Activated CD4-positive, alpha-beta memory T cell treated with anti-CD3 and anti-CD28 coated beads for 36 hours (primary cell): ENCODE measurements at regions not wholly inside any gene's neighbourhood (a gene's known extent, or its start where the extent isn't known, plus 50 kb on each side); places are given as distances from the start of the nearest gene placed in this dataset.

Experiments
- CTCF ChIA-PET: fragments of 350-600 bp; sonication (Branson Sonifier 250); formaldehyde crosslinking; loops from one replicate; lab custom pipeline; 2021; ENCODE audit warnings: antibody characterized with exemption, inconsistent platforms; lab: Charles Lee
- POLR2A ChIA-PET: fragments of 350-600 bp; sonication (Branson Sonifier 250); formaldehyde crosslinking; loops from one replicate; lab custom pipeline; 2021; ENCODE audit warnings: antibody characterized with exemption; lab: Charles Lee
- DNase-seq: peaks from one replicate; pipeline ENCODE4 v3.0.0-alpha.2; 2020
- H3K27ac Mint-ChIP-seq: one replicate; pipeline ENCODE4 v1.8.0; 2021; ENCODE audit warnings: mixed read lengths
- H3K27me3 Mint-ChIP-seq: one replicate; pipeline ENCODE4 v1.8.0; 2021; ENCODE audit warnings: mixed read lengths
- H3K36me3 Mint-ChIP-seq: one replicate; pipeline ENCODE4 v1.8.0; 2021; ENCODE audit warnings: mixed read lengths
- H3K4me1 Mint-ChIP-seq: one replicate; pipeline ENCODE4 v1.8.0; 2021; ENCODE audit warnings: low read depth, mixed read lengths
- H3K4me3 Mint-ChIP-seq: one replicate; pipeline ENCODE4 v1.8.0; 2021; ENCODE audit warnings: mild to moderate bottlenecking, mixed read lengths
- H3K9me3 Mint-ChIP-seq: one replicate; pipeline ENCODE4 v1.8.0; 2021; ENCODE audit warnings: mixed read lengths
- intact Hi-C: fragments of 100-400 bp; cut with micrococcal nuclease; formaldehyde crosslinking; loops from one replicate; pipeline ENCODE4 v1.15.1; 2023

DNA sequence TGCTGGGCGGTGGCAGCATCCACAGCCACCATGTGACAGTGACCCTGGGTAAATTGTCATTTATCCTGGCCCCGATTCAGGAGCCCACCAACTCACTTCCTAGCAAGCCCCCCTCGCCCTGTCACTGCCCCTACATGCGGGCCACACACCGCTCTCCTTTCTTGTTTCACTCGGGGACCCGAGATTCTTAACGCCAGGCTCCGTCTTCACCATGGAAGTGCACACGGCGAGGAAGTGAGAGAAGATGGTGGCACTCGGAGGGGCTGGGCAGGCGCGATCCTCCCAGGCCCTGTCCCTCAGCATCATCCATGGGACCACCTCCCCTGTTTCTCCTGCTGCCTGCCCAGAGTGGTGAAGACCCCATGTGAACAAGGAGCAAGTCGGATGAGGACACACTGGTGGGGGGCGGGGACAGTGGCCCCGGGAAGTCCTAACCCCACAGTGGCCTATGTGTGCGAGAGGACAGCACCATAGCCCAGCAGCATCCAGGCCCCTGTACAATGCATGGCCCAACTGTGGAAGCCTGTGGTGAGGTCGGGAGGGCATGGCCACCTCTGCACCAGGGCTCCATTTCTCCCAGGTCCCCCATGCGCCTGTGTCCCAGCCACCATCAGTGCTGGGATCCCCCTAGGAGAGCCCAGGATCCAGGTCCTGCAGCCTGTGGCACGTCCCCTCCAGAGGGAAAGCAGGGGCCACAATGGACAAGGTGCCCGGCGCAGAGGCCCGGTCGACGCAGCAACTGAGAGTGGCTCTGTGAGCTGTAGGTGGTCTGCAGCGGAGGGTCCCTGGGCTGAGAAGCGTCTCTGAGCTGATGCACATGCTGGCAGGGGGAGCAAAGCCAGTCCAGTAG lies 262.8 kb downstream of the BRD1 start:
- Mint-ChIP-seq H3K9me3 (peaks cover 4% of the 10 kb centered on the region), H3K4me3 (no peak overlapping the region), H3K27me3 (no peaks in the 10 kb centered on the region), H3K4me1 (no peaks in the 10 kb centered on the region), H3K36me3 (peaks cover 9% of the 10 kb centered on the region), H3K27ac (no peak overlapping the region)
- CTCF ChIA-PET, result no interaction called here
- DNase-seq, result no peak
- POLR2A ChIA-PET, result no interaction called here
- intact Hi-C loops, result no loop called here

DNA sequence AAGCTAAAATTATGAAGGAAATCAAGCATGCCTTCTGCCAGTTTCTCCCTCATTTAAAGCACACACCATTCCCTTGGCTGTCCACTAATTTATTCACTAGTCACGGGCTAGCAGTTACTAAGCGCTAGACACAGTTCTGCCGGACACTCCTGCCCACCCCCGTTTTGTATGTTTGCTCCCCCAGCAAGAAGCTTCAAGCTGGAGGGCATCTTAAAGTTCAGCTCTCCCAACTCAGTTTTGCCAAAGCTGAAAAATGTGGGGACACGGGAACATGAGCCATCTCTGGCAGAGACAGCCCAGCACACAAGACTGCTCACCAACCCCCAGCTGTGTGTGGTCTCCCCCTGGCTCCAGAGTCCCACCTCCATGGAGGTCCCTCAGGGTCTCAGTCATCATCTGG lies 263.6 kb downstream of the BRD1 start:
- POLR2A ChIA-PET, result no interaction called here
- Mint-ChIP-seq H3K4me1 (no peaks in the 10 kb centered on the region), H3K27me3 (no peaks in the 10 kb centered on the region), H3K27ac (no peak overlapping the region), H3K36me3 (peaks cover 9% of the 10 kb centered on the region), H3K4me3 (no peak overlapping the region), H3K9me3 (peaks cover 4% of the 10 kb centered on the region)
- intact Hi-C loops, result no loop called here
- no peak for DNase-seq
- CTCF ChIA-PET, result no interaction called here

DNA sequence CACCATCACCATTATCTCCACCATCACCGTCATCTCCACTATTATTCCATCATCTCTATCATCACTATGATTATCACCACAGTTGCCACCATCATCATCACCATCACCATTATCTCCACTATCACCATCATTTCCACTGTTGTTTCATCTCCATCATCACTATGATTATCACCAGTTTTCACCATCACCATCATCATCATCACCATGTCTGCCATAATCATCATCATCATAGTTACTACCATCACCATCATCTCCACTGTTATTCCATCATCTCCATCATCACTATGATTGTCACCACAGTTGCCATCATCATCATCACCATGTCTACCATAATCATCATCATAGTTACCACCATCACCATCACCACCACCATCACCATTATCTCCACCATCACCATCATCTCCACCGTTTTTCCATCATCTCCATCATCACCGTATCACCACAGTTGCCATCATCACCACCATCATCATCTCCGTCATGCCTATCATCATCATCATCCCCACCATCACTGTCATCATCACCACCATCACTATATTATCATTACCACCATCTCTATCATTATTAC lies 264.9 kb downstream of the BRD1 start:
- no peak overlapping the region for H3K27ac Mint-ChIP-seq
- intact Hi-C loops, result no loop called here
- CTCF ChIA-PET, result no interaction called here
- H3K27me3 Mint-ChIP-seq, result no peaks in the 10 kb centered on the region
- H3K4me3 Mint-ChIP-seq, result no peak overlapping the region
- H3K9me3 Mint-ChIP-seq, result peaks cover 11% of the 10 kb centered on the region
- peaks cover 14% of the 10 kb centered on the region for H3K36me3 Mint-ChIP-seq
- POLR2A ChIA-PET, result no interaction called here
- no peaks in the 10 kb centered on the region for H3K4me1 Mint-ChIP-seq
- DNase-seq, result no peak

DNA sequence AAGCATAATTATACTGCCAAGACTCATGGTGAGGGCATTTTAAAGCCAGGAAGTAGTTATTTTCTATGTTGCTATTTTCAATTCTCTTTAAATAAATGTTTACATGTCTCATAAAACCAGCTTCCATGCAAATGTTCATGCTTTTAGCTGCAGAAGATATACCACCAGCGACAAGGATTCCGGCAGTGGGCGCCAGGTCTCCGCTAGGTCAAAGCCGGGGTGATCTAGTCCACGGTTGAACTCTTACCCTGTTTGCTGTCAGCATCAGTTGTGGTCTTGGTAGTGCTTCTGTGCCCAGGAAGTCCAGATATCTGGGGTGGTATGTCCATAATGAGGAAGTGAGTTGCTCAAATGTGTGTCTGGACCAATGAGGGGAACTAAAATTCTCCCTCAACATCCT lies 265.7 kb downstream of the BRD1 start:
- POLR2A ChIA-PET, result no interaction called here
- Mint-ChIP-seq H3K27ac (no peak overlapping the region), H3K36me3 (peaks cover 17% of the 10 kb centered on the region), H3K9me3 (peaks cover 14% of the 10 kb centered on the region), H3K4me1 (no peaks in the 10 kb centered on the region), H3K27me3 (no peaks in the 10 kb centered on the region), H3K4me3 (no peak overlapping the region)
- intact Hi-C loops, result no loop called here
- no peak for DNase-seq
- CTCF ChIA-PET, result no interaction called here

DNA sequence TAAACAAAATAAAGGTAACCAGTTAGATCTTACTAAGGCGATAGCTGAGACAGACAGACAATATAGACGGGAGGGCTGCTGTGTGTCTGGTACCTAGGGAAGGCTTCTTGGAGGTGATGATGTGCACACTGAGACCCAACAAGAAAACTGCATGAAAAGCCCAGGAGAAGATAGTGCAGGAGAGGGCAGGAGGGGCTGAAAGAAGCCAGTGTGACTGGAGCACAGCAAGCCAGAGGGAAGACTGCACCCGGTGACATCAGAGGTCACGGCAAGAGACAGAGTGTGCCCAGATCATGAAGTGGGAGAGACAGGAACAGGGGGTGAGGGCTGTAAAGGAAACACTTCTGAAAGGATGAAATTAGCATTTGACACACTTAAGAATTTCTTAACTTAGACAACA lies 266.3 kb downstream of the BRD1 start:
- Mint-ChIP-seq H3K27ac (no peak overlapping the region), H3K4me3 (no peak overlapping the region), H3K27me3 (no peaks in the 10 kb centered on the region), H3K4me1 (no peaks in the 10 kb centered on the region), H3K36me3 (peaks cover 17% of the 10 kb centered on the region), H3K9me3 (peaks cover 15% of the 10 kb centered on the region)
- ChIA-PET CTCF (no interaction called here), POLR2A (no interaction called here)
- no peak for DNase-seq
- intact Hi-C loops, result no loop called here

DNA sequence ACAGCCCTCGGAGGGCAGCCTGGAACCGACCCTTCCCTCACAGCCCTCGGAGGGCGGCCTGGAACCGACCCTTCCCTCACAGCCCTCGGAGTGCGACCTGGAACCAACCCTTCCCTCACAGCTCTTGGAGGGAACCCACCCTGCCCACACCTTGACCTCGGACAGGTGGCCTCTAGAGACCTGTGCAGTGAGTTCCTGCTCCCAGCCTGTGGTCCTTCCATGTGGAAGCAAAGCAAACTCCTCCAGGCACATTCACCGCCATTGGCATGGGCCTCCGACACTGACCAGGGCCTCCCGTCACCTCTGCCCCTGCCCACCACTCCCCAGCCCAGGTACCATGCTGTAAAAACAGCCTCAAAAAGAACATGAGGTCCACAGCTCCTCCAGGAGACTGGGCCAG lies 272.1 kb downstream of the BRD1 start:
- Mint-ChIP-seq H3K36me3 (peaks cover 21% of the 10 kb centered on the region), H3K27ac (no peak overlapping the region), H3K9me3 (peaks cover 28% of the 10 kb centered on the region), H3K27me3 (no peaks in the 10 kb centered on the region), H3K4me3 (no peak overlapping the region), H3K4me1 (no peaks in the 10 kb centered on the region)
- intact Hi-C loops, result no loop called here
- ChIA-PET CTCF (no interaction called here), POLR2A (no interaction called here)
- DNase-seq, result no peak

DNA sequence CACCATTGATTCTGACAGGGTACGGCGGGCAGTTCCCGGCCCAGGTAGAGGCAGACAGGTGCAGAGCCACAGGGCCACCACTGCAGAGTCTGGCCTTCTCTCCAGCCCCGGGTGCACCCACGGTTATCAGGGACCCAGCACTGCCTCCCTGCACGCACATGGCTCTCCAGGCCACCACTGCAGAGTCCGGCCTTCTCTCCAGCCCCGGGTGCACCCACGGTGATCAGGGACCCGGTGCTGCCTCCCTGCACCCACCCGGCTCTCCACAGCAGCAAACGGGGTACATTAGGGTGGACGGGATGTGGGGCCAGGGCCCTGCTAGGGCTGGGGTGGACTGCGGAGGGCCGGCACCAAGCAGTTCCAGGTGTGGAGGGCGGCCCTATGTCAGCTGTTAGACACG lies 272.9 kb downstream of the BRD1 start:
- ChIA-PET CTCF (no interaction called here), POLR2A (no interaction called here)
- Mint-ChIP-seq H3K4me3 (no peak overlapping the region), H3K4me1 (no peaks in the 10 kb centered on the region), H3K27me3 (no peaks in the 10 kb centered on the region), H3K9me3 (peaks cover 27% of the 10 kb centered on the region), H3K36me3 (peaks cover 25% of the 10 kb centered on the region), H3K27ac (no peak overlapping the region)
- intact Hi-C loops, result no loop called here
- no peak for DNase-seq

DNA sequence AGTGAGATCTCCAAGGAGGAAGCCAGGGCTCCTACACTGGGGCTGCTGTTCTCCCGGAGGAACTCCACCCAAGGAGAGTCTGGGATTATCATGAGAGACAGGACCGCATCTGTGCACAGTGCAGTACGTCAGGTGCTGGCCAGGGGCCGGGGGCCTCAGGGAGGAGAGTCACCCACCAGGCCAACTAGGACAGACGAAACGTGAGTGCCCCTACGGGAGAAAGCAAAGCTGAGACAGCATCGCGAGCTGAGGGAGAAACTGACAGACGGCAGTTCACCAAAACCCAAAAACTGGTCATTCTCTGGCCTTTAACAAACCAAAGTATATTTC lies 273.4 kb downstream of the BRD1 start:
- POLR2A ChIA-PET, result no interaction called here
- H3K36me3 Mint-ChIP-seq, result peaks cover 25% of the 10 kb centered on the region
- H3K27me3 Mint-ChIP-seq, result no peaks in the 10 kb centered on the region
- no peak overlapping the region for H3K27ac Mint-ChIP-seq
- intact Hi-C loops, result no loop called here
- CTCF ChIA-PET, result no interaction called here
- H3K4me3 Mint-ChIP-seq, result no peak overlapping the region
- no peak for DNase-seq
- H3K4me1 Mint-ChIP-seq, result no peaks in the 10 kb centered on the region
- H3K9me3 Mint-ChIP-seq, result peaks cover 27% of the 10 kb centered on the region

DNA sequence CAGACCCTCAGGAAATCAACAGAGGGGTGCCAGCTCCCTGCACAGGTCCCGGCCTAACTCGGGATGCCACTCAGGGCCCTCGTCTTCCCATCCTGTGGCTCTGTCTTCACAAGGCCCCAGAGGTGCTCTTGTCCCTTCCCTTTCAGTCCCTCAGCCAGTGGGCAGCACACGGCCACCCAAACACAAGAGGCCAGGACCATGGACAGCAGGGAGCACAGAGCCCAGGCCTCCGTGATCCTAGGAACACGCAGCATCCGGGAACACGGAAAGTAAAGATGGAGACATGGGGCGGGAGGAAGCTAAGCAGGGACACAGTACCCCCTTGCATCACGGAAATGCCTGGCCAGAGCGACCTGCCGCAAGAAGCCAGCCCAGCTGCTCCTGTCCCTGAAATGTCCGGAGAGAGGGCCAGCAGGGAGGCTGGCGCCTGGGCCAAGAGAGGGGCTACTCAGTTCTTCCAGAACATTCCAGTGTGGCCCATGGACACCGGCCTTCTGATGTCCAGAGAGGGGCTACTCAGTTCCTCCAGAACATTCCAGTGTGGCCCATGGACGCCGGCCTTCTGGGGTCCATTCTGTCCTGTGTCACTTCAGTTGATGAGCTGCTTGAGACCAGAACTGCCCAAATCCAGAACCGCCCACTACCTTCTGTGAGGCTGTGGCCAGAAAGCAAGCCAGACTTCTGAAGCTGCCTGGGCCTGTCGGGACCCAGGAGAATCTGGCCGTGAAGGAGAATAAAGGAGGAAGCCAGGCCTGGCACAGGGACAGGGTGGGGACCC lies 274.0 kb downstream of the BRD1 start:
- intact Hi-C loops, result no loop called here
- CTCF ChIA-PET, result no interaction called here

DNA sequence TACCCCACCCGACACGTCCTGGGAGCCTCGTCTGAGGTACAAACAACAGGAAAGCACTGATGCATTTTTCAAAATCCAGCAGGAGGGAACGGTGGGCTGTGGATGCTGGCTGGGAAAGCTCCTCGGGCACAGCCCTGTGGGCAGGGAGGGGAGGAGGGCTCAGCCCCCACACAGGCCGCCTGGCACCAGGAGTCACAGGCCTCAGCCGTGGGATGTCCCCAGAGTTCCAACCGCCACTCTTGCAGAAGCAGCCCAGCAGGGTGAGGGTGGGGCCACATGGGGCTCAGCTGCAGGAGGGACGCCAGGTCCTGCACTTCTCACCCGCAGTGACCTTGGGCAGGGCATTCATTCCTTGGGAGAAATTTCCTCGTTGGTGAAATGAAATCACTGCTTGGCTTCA lies 274.6 kb downstream of the BRD1 start:
- Mint-ChIP-seq H3K27me3 (no peaks in the 10 kb centered on the region), H3K27ac (no peak overlapping the region), H3K36me3 (peaks cover 20% of the 10 kb centered on the region), H3K9me3 (peaks cover 20% of the 10 kb centered on the region), H3K4me3 (no peak overlapping the region), H3K4me1 (no peaks in the 10 kb centered on the region)
- no peak for DNase-seq
- ChIA-PET CTCF (no interaction called here), POLR2A (no interaction called here)
- intact Hi-C loops, result no loop called here

More for the DNA sequence above, 274.0 kb downstream of the BRD1 start:
- DNase-seq, result no peak
- Mint-ChIP-seq H3K36me3 (peaks cover 23% of the 10 kb centered on the region), H3K4me1 (no peaks in the 10 kb centered on the region), H3K27me3 (no peaks in the 10 kb centered on the region), H3K27ac (no peak overlapping the region), H3K4me3 (no peak overlapping the region), H3K9me3 (peaks cover 25% of the 10 kb centered on the region)
- POLR2A ChIA-PET, result no interaction called here

DNA sequence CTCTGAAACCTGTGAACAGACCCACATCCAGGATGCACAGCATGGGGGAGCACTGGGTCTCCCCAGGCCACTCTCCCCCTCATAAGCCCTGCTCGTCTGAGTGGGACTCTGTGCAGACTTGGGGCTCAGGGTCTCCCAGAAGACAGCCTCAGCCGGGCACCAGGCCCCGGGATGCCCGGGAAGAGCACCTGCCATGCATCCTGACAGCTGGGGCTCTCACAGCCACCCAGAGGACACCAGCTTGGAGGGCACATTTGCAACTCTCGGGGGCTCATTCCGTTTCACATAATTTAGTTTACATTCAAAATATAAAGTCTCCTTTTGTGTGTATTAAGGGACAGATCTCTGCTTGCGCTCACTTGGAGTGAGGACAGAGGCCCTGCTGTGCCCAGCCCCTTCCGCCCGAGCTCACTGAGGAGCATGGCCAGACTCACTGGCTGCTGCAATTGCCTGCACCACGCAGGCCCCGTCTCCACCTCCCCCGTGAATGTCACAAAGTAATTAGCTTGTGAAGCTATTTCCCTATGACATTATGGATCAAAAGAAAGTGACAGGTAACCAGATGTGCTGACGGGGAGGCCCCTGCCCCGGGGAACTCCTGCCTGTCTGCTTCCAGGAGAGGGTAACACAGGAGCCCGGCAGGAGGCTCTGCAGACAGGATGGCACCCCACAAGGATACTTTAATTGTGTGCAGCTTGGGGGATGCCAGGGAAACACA lies 275.6 kb downstream of the BRD1 start:
- ChIA-PET POLR2A (interaction anchor here (0.6 to 0.7 kb wide), 2 partner anchors 85 to 620 kb away, joined by 3 read pairs; no protein-coding TSS in a partner anchor), CTCF (no interaction called here)
- Mint-ChIP-seq H3K4me3 (no peak overlapping the region), H3K4me1 (no peaks in the 10 kb centered on the region), H3K27ac (no peak overlapping the region), H3K36me3 (peaks cover 17% of the 10 kb centered on the region), H3K9me3 (peaks cover 17% of the 10 kb centered on the region), H3K27me3 (no peaks in the 10 kb centered on the region)
- DNase-seq, result no peak
- intact Hi-C loops, result no loop called here

DNA sequence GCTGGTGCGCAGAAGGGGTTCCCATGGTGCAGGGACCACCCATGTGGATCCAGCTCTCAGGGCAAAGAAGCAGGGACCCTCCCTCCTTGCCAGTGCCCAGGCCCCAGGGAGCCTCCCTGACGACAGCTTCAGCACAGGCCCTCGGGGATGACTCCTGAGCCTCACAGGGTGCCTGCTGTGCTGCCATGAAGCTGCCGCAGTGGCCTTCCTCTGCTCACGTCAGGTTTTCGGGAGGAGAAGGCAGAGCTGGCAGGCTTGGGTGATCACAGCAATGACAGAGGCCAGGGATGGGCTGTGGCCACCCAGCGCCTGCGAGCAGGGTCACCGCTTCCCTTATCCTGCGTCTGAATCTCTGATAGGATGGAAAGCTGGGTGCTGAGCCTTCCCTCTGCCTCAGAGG lies 276.2 kb downstream of the BRD1 start:
- peaks cover 15% of the 10 kb centered on the region for H3K9me3 Mint-ChIP-seq
- no peaks in the 10 kb centered on the region for H3K27me3 Mint-ChIP-seq
- CTCF ChIA-PET, result no interaction called here
- no peak for DNase-seq
- no peak overlapping the region for H3K27ac Mint-ChIP-seq
- intact Hi-C loops, result no loop called here
- peaks cover 17% of the 10 kb centered on the region for H3K36me3 Mint-ChIP-seq
- no peak overlapping the region for H3K4me3 Mint-ChIP-seq
- H3K4me1 Mint-ChIP-seq, result no peaks in the 10 kb centered on the region
- POLR2A ChIA-PET, result interaction anchor here (0.6 kb wide), 1 partner anchor 84 kb away, joined by 3 read pairs; no protein-coding TSS in a partner anchor
